Type B pancreatic cell (in vitro differentiated cells): ENCODE measurements at regions not wholly inside any gene's neighbourhood (a gene's known extent, or its start where the extent isn't known, plus 50 kb on each side); places are given as distances from the start of the nearest gene placed in this dataset.
"Not testable (repeated sequence)": the region's sequence is repeated elsewhere in the genome, so short reads cannot be mapped to it uniquely, and the experiment has no call there.

Experiments used
- DNase-seq: peaks from one replicate; pipeline ENCODE4 v3.0.0; 2021; ENCODE audit warnings: mixed read lengths; ENCODE audit not compliant: unreplicated experiment; ENCODE audit errors: extremely low spot score
- H3K27ac Mint-ChIP-seq: 2 replicates; pipeline ENCODE4 v1.8.0; 2021; ENCODE audit warnings: mild to moderate bottlenecking, mixed read lengths
- H3K27me3 Mint-ChIP-seq: 2 replicates; pipeline ENCODE4 v1.8.0; 2021; ENCODE audit warnings: mixed read lengths
- H3K36me3 Mint-ChIP-seq: 2 replicates; pipeline ENCODE4 v1.8.0; 2021; ENCODE audit warnings: mixed read lengths
- H3K4me1 Mint-ChIP-seq: one replicate; pipeline ENCODE4 v1.8.0; 2021; ENCODE audit warnings: mixed read lengths; ENCODE audit not compliant: unreplicated experiment
- H3K4me3 Mint-ChIP-seq: 2 replicates; pipeline ENCODE4 v1.8.0; 2021; ENCODE audit warnings: mild to moderate bottlenecking, mixed read lengths
- H3K9me3 Mint-ChIP-seq: 2 replicates; pipeline ENCODE4 v1.8.0; 2021; ENCODE audit warnings: mixed read lengths
- TF ChIP-seq, protein P1 (sequence below): fragments of 200-600 bp; sonication (generic); conservative IDR thresholded peaks from 2 replicates; pipeline ENCODE4 v1.5.0; 2021; ENCODE audit warnings: antibody characterized with exemption, mild to moderate bottlenecking

DNA sequence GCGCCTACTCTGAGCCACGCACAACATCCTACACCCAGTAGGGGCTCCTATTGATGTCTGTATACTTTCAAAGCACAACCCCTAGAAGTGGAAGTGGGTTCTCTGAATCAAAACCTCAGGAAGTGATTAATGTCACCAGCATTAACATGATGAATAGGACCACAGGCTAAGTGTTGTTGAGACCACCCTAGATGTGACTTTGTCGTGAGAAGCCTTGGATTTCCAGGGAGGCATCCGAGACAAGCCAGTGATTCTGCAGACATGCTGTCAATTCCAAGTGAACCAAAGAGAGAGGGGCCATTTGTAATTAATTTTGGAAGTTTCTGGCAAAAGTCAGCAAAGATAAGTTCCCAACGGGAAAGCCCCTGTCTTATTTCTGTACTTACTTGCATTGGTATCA lies 493.0 kb downstream of the ZIC3 start:
- H3K9me3 Mint-ChIP-seq, result no peaks in the 10 kb centered on the region
- TF ChIP-seq, protein P1, sequence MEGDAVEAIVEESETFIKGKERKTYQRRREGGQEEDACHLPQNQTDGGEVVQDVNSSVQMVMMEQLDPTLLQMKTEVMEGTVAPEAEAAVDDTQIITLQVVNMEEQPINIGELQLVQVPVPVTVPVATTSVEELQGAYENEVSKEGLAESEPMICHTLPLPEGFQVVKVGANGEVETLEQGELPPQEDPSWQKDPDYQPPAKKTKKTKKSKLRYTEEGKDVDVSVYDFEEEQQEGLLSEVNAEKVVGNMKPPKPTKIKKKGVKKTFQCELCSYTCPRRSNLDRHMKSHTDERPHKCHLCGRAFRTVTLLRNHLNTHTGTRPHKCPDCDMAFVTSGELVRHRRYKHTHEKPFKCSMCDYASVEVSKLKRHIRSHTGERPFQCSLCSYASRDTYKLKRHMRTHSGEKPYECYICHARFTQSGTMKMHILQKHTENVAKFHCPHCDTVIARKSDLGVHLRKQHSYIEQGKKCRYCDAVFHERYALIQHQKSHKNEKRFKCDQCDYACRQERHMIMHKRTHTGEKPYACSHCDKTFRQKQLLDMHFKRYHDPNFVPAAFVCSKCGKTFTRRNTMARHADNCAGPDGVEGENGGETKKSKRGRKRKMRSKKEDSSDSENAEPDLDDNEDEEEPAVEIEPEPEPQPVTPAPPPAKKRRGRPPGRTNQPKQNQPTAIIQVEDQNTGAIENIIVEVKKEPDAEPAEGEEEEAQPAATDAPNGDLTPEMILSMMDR, result no peak
- no peak for DNase-seq
- no peak overlapping the region for H3K27ac Mint-ChIP-seq
- no peaks in the 10 kb centered on the region for H3K27me3 Mint-ChIP-seq
- H3K36me3 Mint-ChIP-seq, result no peaks in the 10 kb centered on the region
- no peaks in the 10 kb centered on the region for H3K4me1 Mint-ChIP-seq
- H3K4me3 Mint-ChIP-seq, result no peak overlapping the region

DNA sequence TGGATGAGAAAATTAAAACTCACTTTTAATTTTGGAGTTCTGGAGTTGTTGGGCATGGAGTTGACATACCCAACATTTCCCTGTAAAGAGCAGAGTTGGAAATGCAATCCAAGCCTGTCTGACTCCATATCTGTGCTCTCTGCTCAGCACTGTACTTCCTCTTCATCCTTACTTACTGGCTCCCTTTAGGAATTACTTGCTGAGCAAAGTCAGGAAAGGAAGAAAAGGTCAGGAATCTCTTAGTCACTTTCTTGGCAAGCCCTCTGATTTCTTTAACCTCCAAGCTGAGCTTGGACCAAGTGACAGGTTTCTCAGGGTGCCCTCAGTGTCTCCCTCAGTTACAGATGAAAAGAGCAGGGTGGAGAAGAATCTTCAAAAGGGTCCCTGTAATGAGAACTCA lies 501.5 kb downstream of the ZIC3 start:
- Mint-ChIP-seq H3K27me3 (no peaks in the 10 kb centered on the region), H3K36me3 (no peaks in the 10 kb centered on the region)

DNA sequence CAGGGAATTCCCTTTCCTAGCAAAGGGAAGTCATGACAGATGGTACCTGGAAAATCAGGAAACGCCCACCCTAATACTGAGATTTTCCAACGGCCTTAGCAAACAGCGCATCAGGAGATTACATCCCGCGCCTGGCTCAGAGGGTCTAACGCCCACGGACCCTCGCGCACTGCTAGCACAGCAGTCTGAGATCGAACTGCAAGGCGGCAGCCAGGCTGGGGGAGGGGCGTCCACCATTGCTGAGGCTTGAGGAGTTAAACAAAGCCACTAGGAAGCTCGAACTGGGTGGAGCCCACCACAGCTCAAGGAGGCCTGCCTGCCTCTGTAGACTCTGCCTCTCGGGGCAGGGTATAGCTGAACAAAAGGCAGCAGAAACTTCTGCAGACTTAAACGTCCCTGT lies 507.7 kb downstream of the ZIC3 start:
- H3K4me3 Mint-ChIP-seq, result no peak overlapping the region
- H3K9me3 Mint-ChIP-seq, result peaks cover 4% of the 10 kb centered on the region
- no peaks in the 10 kb centered on the region for H3K27me3 Mint-ChIP-seq
- H3K27ac Mint-ChIP-seq, result no peak overlapping the region
- no peak for DNase-seq
- H3K4me1 Mint-ChIP-seq, result no peaks in the 10 kb centered on the region
- H3K36me3 Mint-ChIP-seq, result no peaks in the 10 kb centered on the region
- TF ChIP-seq, protein P1, result no peak

More for the DNA sequence above, 501.5 kb downstream of the ZIC3 start:
- no peak overlapping the region for H3K4me3 Mint-ChIP-seq
- no peaks in the 10 kb centered on the region for H3K9me3 Mint-ChIP-seq
- DNase-seq, result no peak
- no peaks in the 10 kb centered on the region for H3K4me1 Mint-ChIP-seq
- TF ChIP-seq, protein P1, result no peak
- no peak overlapping the region for H3K27ac Mint-ChIP-seq

DNA sequence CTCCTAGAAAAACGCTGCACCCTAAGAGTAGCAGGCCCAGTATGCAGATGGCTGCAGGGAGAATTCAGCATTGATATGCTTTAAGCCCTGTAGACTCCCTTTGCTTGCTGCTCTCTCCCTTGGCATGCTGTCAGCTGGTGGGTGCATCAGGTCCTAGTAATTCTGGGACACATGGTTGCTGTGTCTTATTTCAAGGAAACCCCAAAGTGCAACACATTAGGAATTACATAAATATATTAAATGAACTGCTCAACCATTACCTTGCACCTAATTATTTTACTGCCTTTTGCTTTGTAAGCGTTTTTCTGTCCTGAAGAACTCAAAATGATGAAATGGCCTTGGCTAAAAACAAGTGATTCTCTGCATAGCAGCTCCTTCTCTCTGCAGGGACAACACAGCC lies 516.3 kb downstream of the ZIC3 start:
- TF ChIP-seq, protein P1, result no peak
- Mint-ChIP-seq H3K27me3 (no peaks in the 10 kb centered on the region), H3K4me3 (no peak overlapping the region), H3K36me3 (no peaks in the 10 kb centered on the region), H3K4me1 (no peaks in the 10 kb centered on the region), H3K27ac (no peak overlapping the region), H3K9me3 (peaks cover 7% of the 10 kb centered on the region)
- no peak for DNase-seq

DNA sequence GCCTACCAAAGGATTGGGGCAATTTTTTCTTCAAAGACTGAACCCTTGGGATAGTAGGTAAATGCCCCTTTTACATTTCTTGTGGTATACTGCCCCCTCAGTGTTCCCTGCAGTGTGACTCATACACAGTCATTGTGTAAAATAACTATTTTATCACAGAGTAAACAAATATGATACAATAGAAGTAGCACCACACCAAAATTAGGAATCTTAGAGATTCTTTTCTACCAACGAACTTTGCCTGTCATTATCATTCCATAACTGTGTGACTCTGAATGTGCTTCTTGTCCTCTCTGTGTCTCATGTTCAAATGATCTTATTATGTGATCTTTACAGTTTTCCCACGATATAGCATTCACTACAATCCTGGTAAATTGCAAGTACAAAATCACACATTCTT lies 517.0 kb downstream of the ZIC3 start:
- no peaks in the 10 kb centered on the region for H3K27me3 Mint-ChIP-seq
- H3K9me3 Mint-ChIP-seq, result peaks cover 7% of the 10 kb centered on the region
- H3K4me1 Mint-ChIP-seq, result no peaks in the 10 kb centered on the region
- H3K36me3 Mint-ChIP-seq, result no peaks in the 10 kb centered on the region
- DNase-seq, result no peak
- H3K27ac Mint-ChIP-seq, result no peak overlapping the region
- no peak overlapping the region for H3K4me3 Mint-ChIP-seq
- TF ChIP-seq, protein P1, result no peak

DNA sequence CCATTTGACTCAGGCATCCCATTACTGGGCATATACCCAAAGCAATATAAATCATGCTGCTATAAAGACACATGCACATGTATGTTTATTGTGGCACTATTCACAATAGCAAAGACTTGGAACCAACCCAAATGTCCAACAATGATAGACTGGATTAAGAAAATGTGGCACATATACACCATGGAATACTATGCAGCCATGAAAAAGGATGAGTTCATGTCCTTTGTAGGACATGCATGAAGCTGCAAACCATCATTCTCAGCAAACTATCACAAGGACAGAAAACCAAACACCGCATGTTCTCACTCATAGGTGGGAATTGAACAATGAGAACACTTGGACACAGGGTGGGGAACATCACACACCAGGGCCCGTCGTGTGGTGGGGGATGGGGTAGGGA lies 545.0 kb downstream of the ZIC3 start:
- not testable (repeated sequence) for H3K4me1 Mint-ChIP-seq, H3K27ac Mint-ChIP-seq, H3K4me3 Mint-ChIP-seq, H3K9me3 Mint-ChIP-seq, DNase-seq, H3K36me3 Mint-ChIP-seq, H3K27me3 Mint-ChIP-seq
